Memory B cell (primary cell): ENCODE measurements at regions not wholly inside any gene's neighbourhood (a gene's known extent, or its start where the extent isn't known, plus 50 kb on each side); places are given as distances from the start of the nearest gene placed in this dataset.

Source experiments
- ATAC-seq: fragments of 150-1000 bp; cut with Tn5 transposase; 2 replicates; pipeline ENCODE4 v1.10.0; 2021; ENCODE audit warnings: low read depth, mild to moderate bottlenecking, moderate library complexity
- DNase-seq, 2 donors: peaks; one replicate each; pipeline ENCODE4 v3.0.0; 2022; ENCODE audit warnings: low spot score in 2 of 2
- H3K27ac Mint-ChIP-seq: one replicate; pipeline ENCODE4 v1.8.0; 2022; ENCODE audit warnings: mild to moderate bottlenecking, moderate library complexity, mixed read lengths
- H3K27me3 Mint-ChIP-seq: one replicate; pipeline ENCODE4 v1.8.0; 2022; ENCODE audit warnings: mixed read lengths
- H3K36me3 Mint-ChIP-seq: one replicate; pipeline ENCODE4 v1.8.0; 2022; ENCODE audit warnings: mild to moderate bottlenecking, mixed read lengths
- H3K4me1 Mint-ChIP-seq: one replicate; pipeline ENCODE4 v1.8.0; 2022; ENCODE audit warnings: mixed read lengths
- H3K4me3 Mint-ChIP-seq: one replicate; pipeline ENCODE4 v1.8.0; 2022; ENCODE audit warnings: mild to moderate bottlenecking, moderate library complexity, mixed read lengths
- H3K9me3 Mint-ChIP-seq: one replicate; pipeline ENCODE4 v1.8.0; 2022; ENCODE audit warnings: mixed read lengths

GRCh38 chr2:238629064-238629463, 202.3 kb downstream of the ASB1 start:
- Mint-ChIP-seq H3K36me3 (no peaks in the 10 kb centered on the region), H3K27me3 (peaks cover 3% of the 10 kb centered on the region), H3K27ac (no peak overlapping the region), H3K4me3 (no peak overlapping the region), H3K9me3 (peaks cover 2% of the 10 kb centered on the region), H3K4me1 (no peaks in the 10 kb centered on the region)
- DNase-seq (no peak), ATAC-seq (no peak)

- H3K9me3 Mint-ChIP-seq = no peaks in the 10 kb centered on the region
- H3K36me3 Mint-ChIP-seq = no peaks in the 10 kb centered on the region
- no peak overlapping the region for H3K4me3 Mint-ChIP-seq
- peaks cover 3% of the 10 kb centered on the region for H3K27me3 Mint-ChIP-seq
- ATAC-seq = no peak
- H3K4me1 Mint-ChIP-seq = no peaks in the 10 kb centered on the region
- no peak for DNase-seq
- H3K27ac Mint-ChIP-seq = no peak overlapping the region
Observed at GRCh38 chr2:238631491-238632180, 204.9 kb downstream of the ASB1 start.

- Mint-ChIP-seq H3K27me3 (peaks cover 3% of the 10 kb centered on the region), H3K36me3 (no peaks in the 10 kb centered on the region), H3K4me1 (no peaks in the 10 kb centered on the region), H3K9me3 (no peaks in the 10 kb centered on the region), H3K4me3 (no peak overlapping the region), H3K27ac (no peak overlapping the region)
- no peak for ATAC-seq
- no peak for DNase-seq
Observed at GRCh38 chr2:238632181-238633060, 205.7 kb downstream of the ASB1 start.

- H3K36me3 Mint-ChIP-seq = no peaks in the 10 kb centered on the region
- no peak overlapping the region for H3K27ac Mint-ChIP-seq
- DNase-seq = no peak
- H3K9me3 Mint-ChIP-seq = no peaks in the 10 kb centered on the region
- no peaks in the 10 kb centered on the region for H3K4me1 Mint-ChIP-seq
- ATAC-seq = no peak
- H3K27me3 Mint-ChIP-seq = peaks cover 3% of the 10 kb centered on the region
- H3K4me3 Mint-ChIP-seq = no peak overlapping the region
Observed at GRCh38 chr2:238633426-238634328, 206.9 kb downstream of the ASB1 start.

- no peak for ATAC-seq
- Mint-ChIP-seq H3K4me3 (no peak overlapping the region), H3K27me3 (peaks cover 3% of the 10 kb centered on the region), H3K27ac (no peak overlapping the region), H3K36me3 (no peaks in the 10 kb centered on the region), H3K9me3 (no peaks in the 10 kb centered on the region), H3K4me1 (no peaks in the 10 kb centered on the region)
- no peak for DNase-seq
Observed at GRCh38 chr2:238634701-238635357, 208.1 kb downstream of the ASB1 start.

GRCh38 chr2:238635647-238636051, 208.9 kb downstream of the ASB1 start:
- no peak overlapping the region for H3K27ac Mint-ChIP-seq
- no peak for ATAC-seq
- no peaks in the 10 kb centered on the region for H3K9me3 Mint-ChIP-seq
- no peak overlapping the region for H3K4me3 Mint-ChIP-seq
- H3K27me3 Mint-ChIP-seq = peaks cover 3% of the 10 kb centered on the region
- no peak for DNase-seq
- no peaks in the 10 kb centered on the region for H3K36me3 Mint-ChIP-seq
- no peaks in the 10 kb centered on the region for H3K4me1 Mint-ChIP-seq

GRCh38 chr2:238636269-238637073, 209.7 kb downstream of the ASB1 start:
- Mint-ChIP-seq H3K27ac (no peak overlapping the region), H3K9me3 (no peaks in the 10 kb centered on the region), H3K27me3 (peaks cover 3% of the 10 kb centered on the region), H3K4me1 (no peaks in the 10 kb centered on the region), H3K4me3 (no peak overlapping the region), H3K36me3 (no peaks in the 10 kb centered on the region)
- ATAC-seq = no peak
- DNase-seq = no peak

- Mint-ChIP-seq H3K36me3 (no peaks in the 10 kb centered on the region), H3K4me3 (no peak overlapping the region), H3K4me1 (no peaks in the 10 kb centered on the region), H3K27ac (no peak overlapping the region), H3K27me3 (no peaks in the 10 kb centered on the region), H3K9me3 (no peaks in the 10 kb centered on the region)
- DNase-seq (no peak), ATAC-seq (no peak)
Observed at GRCh38 chr2:238638100-238638981, 209.5 kb upstream of the TWIST2 start.

- Mint-ChIP-seq H3K36me3 (no peaks in the 10 kb centered on the region), H3K4me1 (no peaks in the 10 kb centered on the region), H3K4me3 (no peak overlapping the region), H3K27ac (no peak overlapping the region), H3K9me3 (no peaks in the 10 kb centered on the region), H3K27me3 (no peaks in the 10 kb centered on the region)
- no peak for ATAC-seq
- no peak for DNase-seq
Observed at GRCh38 chr2:238638982-238639628, 208.8 kb upstream of the TWIST2 start.

- Mint-ChIP-seq H3K4me3 (no peak overlapping the region), H3K4me1 (no peaks in the 10 kb centered on the region), H3K9me3 (no peaks in the 10 kb centered on the region), H3K27ac (no peak overlapping the region), H3K36me3 (no peaks in the 10 kb centered on the region), H3K27me3 (no peaks in the 10 kb centered on the region)
- ATAC-seq = no peak
- DNase-seq = no peak
Observed at GRCh38 chr2:238640486-238640885, 207.4 kb upstream of the TWIST2 start.

- Mint-ChIP-seq H3K4me1 (no peaks in the 10 kb centered on the region), H3K4me3 (no peak overlapping the region), H3K27ac (no peak overlapping the region), H3K27me3 (no peaks in the 10 kb centered on the region), H3K36me3 (no peaks in the 10 kb centered on the region), H3K9me3 (no peaks in the 10 kb centered on the region)
- ATAC-seq (no peak), DNase-seq (no peak)
Observed at GRCh38 chr2:238642973-238643372, 204.9 kb upstream of the TWIST2 start.

- ATAC-seq = no peak
- Mint-ChIP-seq H3K27me3 (no peaks in the 10 kb centered on the region), H3K4me3 (no peak overlapping the region), H3K4me1 (no peaks in the 10 kb centered on the region), H3K36me3 (no peaks in the 10 kb centered on the region), H3K9me3 (no peaks in the 10 kb centered on the region), H3K27ac (no peak overlapping the region)
- no peak for DNase-seq
Observed at GRCh38 chr2:238643400-238643907, 204.4 kb upstream of the TWIST2 start.
